Spleen (tissue), 11 donors: ENCODE measurements at regions not wholly inside any gene's neighbourhood (a gene's known extent, or its start where the extent isn't known, plus 50 kb on each side); places are given as distances from the start of the nearest gene placed in this dataset.

Experiments
- DNase-seq: peaks from one replicate; pipeline ENCODE4 v3.0.0-alpha.2; 2020
- H3K27ac ChIP-seq, 8 donors: fragments of 200-600 bp; sonication (generic) in 7 of 8; 1 replicate in 4 of 8; 2 replicates in 4 of 8; pipeline versions ENCODE4 v1.5.0 to v1.8.0; 2016 to 2021; ENCODE audit warnings: inconsistent platforms in 4 of 8, mild to moderate bottlenecking in 4 of 8, moderate library complexity in 1 of 8
- H3K27me3 ChIP-seq, 7 donors: fragments of 200-600 bp; sonication (generic) in 6 of 7; replicated peaks in 1 of 7; 1 replicate in 4 of 7; 2 replicates in 3 of 7; pipeline versions ENCODE4 v1.5.0 to v1.8.0; 2016 to 2021; ENCODE audit warnings: inconsistent platforms in 3 of 7, mild to moderate bottlenecking in 1 of 7
- H3K36me3 ChIP-seq, 6 donors: fragments of 200-600 bp; sonication (generic) in 5 of 6; 1 replicate in 4 of 6; 2 replicates in 2 of 6; pipeline versions ENCODE4 v1.5.0 to v1.8.0; 2016 to 2021; ENCODE audit warnings: inconsistent platforms in 2 of 6
- H3K4me1 ChIP-seq, 6 donors: fragments of 200-600 bp; sonication (generic) in 5 of 6; 1 replicate in 3 of 6; 2 replicates in 3 of 6; pipeline versions ENCODE4 v1.5.0 to v1.8.0; 2016 to 2021; ENCODE audit warnings: inconsistent platforms in 3 of 6
- H3K4me3 ChIP-seq, 8 donors: fragments of 200-600 bp; sonication (generic) in 7 of 8; 1 replicate in 4 of 8; 2 replicates in 4 of 8; pipeline versions ENCODE4 v1.5.0 to v1.8.0; 2016 to 2021; ENCODE audit warnings: inconsistent platforms in 4 of 8, mild to moderate bottlenecking in 4 of 8, moderate library complexity in 2 of 8
- H3K9me3 ChIP-seq, 8 donors: fragments of 200-600 bp; sonication (generic) in 7 of 8; 1 replicate in 4 of 8; 2 replicates in 4 of 8; pipeline versions ENCODE4 v1.5.0 to v1.8.0; 2016 to 2021; ENCODE audit warnings: inconsistent platforms in 4 of 8
- POLR2A ChIP-seq, 3 donors: fragments of 450-650 bp; IDR thresholded peaks; one replicate each; pipeline ENCODE4 v1.5.1; 2017; ENCODE audit warnings: antibody characterized with exemption in 3 of 3, mild to moderate bottlenecking in 1 of 3
- POLR2AphosphoS5 ChIP-seq, 3 donors: sonication (generic); formaldehyde crosslinking; IDR thresholded peaks; one replicate each; pipeline ENCODE4 v1.5.1; 2017; ENCODE audit warnings: antibody characterized with exemption in 3 of 3
- WGBS, 5 donors: extraction: QIAGEN DNeasy Blood & Tissue Kit in 3 of 5; methylation state at CpG; one replicate each; pipeline versions ENCODE4 v1.1.5 to v1.1.7; 2013 to 2018; 5-methylcytosine and 5-hydroxymethylcytosine counted together
- intact Hi-C: fragments of 100-400 bp; cut with DNase I; formaldehyde crosslinking; loops from one replicate; pipeline ENCODE4 v1.15.0; 2023; ENCODE audit warnings: low total_unique reads
- TF ChIP-seq, protein P1 (sequence below), 11 experiments: fragments of 200-600 bp in 7 of 11; fragments of 450-650 bp in 4 of 11; sonication (generic) in 4 of 11; IDR thresholded peaks in 8 of 11; conservative IDR thresholded peaks in 3 of 11; 1 replicate in 7 of 11; 2 replicates in 4 of 11; pipeline versions ENCODE4 v1.4.0 to v1.8.0; 2016 to 2021; ENCODE audit warnings: antibody characterized with exemption in 11 of 11, inconsistent platforms in 4 of 11, mild to moderate bottlenecking in 1 of 11
- donor health status: healthy with polysubstance abuse.
- donor health status: DM: no; HTN: no; CAD: no; lungs with moderate emphysema.
- donor health status: DM: no; HTN: no; CAD: no.
- donor health status: Bipolar disorder and iron deficiency.
- donor health status: healthy.
- donor health status: DM: no; HTN: no; CAD: no.
- donor health status: DM: yes; HTN: yes; CAD: no.

DNA sequence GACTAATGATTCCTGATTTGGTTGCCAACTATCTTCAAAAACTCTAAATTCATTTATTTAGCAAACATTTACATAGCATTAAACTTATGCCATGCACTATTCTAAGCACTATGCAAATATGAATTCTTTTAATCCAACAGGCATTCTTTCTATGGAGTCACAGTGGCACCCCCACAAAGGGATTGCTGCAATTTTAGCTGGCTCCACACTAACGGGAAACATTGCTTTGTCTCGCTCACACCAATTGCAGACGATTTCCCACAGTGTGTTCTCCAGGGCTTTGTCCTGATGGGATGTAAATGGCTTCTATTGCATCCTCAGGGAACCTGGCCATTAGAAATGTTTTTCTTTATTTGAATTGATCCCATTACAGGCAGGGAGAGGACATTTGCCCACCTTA is 259.1 kb downstream of the BARHL2 start:
- Histone ChIP-seq H3K27ac (no peak overlapping the region), H3K36me3 (no peaks in the 10 kb centered on the region), H3K4me3 (no peak overlapping the region), H3K4me1 (no peaks in the 10 kb centered on the region), H3K27me3 (no peaks in the 10 kb centered on the region), H3K9me3 (no peaks in the 10 kb centered on the region)
- DNase-seq: no peak
- intact Hi-C loops: no loop called here
- TF ChIP-seq POLR2AphosphoS5 (IDR thresholded peaks at IDR 0.05) (no peak), POLR2A (IDR thresholded peaks at IDR 0.05) (no peak)
- TF ChIP-seq, protein P1, sequence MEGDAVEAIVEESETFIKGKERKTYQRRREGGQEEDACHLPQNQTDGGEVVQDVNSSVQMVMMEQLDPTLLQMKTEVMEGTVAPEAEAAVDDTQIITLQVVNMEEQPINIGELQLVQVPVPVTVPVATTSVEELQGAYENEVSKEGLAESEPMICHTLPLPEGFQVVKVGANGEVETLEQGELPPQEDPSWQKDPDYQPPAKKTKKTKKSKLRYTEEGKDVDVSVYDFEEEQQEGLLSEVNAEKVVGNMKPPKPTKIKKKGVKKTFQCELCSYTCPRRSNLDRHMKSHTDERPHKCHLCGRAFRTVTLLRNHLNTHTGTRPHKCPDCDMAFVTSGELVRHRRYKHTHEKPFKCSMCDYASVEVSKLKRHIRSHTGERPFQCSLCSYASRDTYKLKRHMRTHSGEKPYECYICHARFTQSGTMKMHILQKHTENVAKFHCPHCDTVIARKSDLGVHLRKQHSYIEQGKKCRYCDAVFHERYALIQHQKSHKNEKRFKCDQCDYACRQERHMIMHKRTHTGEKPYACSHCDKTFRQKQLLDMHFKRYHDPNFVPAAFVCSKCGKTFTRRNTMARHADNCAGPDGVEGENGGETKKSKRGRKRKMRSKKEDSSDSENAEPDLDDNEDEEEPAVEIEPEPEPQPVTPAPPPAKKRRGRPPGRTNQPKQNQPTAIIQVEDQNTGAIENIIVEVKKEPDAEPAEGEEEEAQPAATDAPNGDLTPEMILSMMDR (IDR thresholded peaks at IDR 0.05 in 8 of 11, conservative IDR thresholded peaks at IDR 0.05 in 3 of 11): no peak
- WGBS, 5 donors: 69 to 80% (median 76%) methylated on average over 3 of the region's 3 CpGs

DNA sequence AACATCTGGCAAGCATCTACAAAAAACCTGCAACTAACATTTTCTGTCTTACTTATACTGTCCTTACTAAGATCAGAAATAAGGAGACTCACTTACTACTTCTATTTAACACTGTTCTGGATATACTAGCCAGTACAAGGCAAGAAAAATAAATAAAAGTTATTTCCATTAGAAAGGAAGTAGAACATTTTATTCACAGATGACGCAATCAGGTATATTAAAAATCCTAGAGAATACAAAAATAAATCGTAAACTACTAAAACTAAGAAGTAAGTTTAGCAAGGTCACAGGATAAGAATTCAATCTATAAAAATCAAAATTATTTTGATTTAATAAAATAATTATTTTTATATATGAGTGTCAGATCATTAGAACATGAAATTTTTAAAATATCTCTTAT is 264.6 kb downstream of the BARHL2 start:
- Histone ChIP-seq H3K4me1 (no peaks in the 10 kb centered on the region), H3K4me3 (no peak overlapping the region), H3K36me3 (no peaks in the 10 kb centered on the region), H3K27ac (no peak overlapping the region), H3K9me3 (peaks cover 0 to 3% (median 0%) of the 10 kb centered on the region in 8 donors), H3K27me3 (peaks cover 0 to 4% (median 0%) of the 10 kb centered on the region in 7 donors)
- 88 to 96% (median 91%) methylated on average over 2 of the region's 2 CpGs for WGBS, 5 donors
- intact Hi-C loops: no loop called here
- TF ChIP-seq POLR2A (IDR thresholded peaks at IDR 0.05) (no peak), POLR2AphosphoS5 (IDR thresholded peaks at IDR 0.05) (no peak)
- TF ChIP-seq, protein P1 (IDR thresholded peaks at IDR 0.05 in 8 of 11, conservative IDR thresholded peaks at IDR 0.05 in 3 of 11): no peak
- no peak for DNase-seq

DNA sequence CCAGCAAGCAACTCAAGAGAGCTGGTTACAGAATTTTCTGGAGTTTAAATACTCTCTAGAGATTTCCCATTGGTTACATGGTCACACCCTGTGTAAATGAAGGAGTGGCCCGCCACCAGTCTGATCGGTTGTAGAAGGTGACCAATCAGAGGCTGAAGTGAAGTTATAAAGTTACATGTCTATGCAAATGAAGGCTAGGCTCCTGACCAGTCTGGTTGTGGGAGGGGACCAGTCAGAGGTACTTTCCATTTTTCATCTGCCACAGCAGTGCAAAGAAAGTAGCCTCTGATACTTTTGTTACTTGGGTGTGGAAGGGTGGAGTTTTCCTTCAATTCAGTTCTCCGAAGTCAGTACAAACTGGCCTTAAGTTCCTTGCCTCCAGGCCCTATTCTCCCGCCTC is 273.7 kb downstream of the BARHL2 start:
- intact Hi-C loops: no loop called here
- TF ChIP-seq, protein P1 (IDR thresholded peaks at IDR 0.05 in 8 of 11, conservative IDR thresholded peaks at IDR 0.05 in 3 of 11): no peak
- no peak for TF ChIP-seq POLR2AphosphoS5 (IDR thresholded peaks at IDR 0.05)
- TF ChIP-seq POLR2A (IDR thresholded peaks at IDR 0.05): no peak
- WGBS, 5 donors: 85 to 94% (median 89%) methylated on average over 4 of the region's 4 CpGs

DNA sequence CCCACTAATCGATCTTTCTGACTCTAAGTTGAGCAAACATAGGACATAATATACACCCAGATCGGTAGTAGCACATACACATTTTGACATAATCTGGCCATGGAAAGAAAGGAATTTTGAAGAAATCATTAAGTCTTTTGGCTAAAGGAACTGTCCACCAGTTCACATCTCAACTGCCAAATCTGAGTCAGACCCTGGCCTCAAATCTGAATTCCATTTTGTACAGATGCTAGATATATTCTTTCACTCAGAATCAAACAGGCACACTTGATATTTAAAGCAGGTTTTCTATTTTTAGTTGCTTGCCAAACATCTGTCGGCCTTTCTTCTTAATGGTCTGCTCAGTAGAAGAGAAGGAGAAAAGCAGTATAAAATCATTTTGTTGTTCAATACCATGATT is 281.8 kb downstream of the BARHL2 start:
- Histone ChIP-seq H3K9me3 (no peaks in the 10 kb centered on the region), H3K4me1 (no peaks in the 10 kb centered on the region), H3K36me3 (no peaks in the 10 kb centered on the region), H3K27me3 (no peaks in the 10 kb centered on the region), H3K27ac (no peak overlapping the region), H3K4me3 (no peak overlapping the region)
- intact Hi-C loops: no loop called here
- 81 to 91% (median 85%) methylated on average over 3 of the region's 3 CpGs for WGBS, 5 donors
- DNase-seq: no peak
- TF ChIP-seq POLR2AphosphoS5 (IDR thresholded peaks at IDR 0.05) (no peak), POLR2A (IDR thresholded peaks at IDR 0.05) (no peak)
- TF ChIP-seq, protein P1 (IDR thresholded peaks at IDR 0.05 in 8 of 11, conservative IDR thresholded peaks at IDR 0.05 in 3 of 11): no peak

More for the DNA sequence above, 273.7 kb downstream of the BARHL2 start:
- no peak overlapping the region for H3K27ac ChIP-seq
- DNase-seq: no peak
- no peaks in the 10 kb centered on the region for H3K36me3 ChIP-seq
- peaks cover 0 to 2% (median 0%) of the 10 kb centered on the region in 7 donors for H3K27me3 ChIP-seq
- H3K9me3 ChIP-seq: no peaks in the 10 kb centered on the region
- H3K4me1 ChIP-seq: no peaks in the 10 kb centered on the region
- no peak overlapping the region for H3K4me3 ChIP-seq
